Stimulated activated CD8-positive, alpha-beta memory T cell treated with anti-CD3 and anti-CD28 coated beads, Interleukin-4, amount 100 ng/mL, for 24 hours (primary cell): ENCODE measurements at regions not wholly inside any gene's neighbourhood (a gene's known extent, or its start where the extent isn't known, plus 50 kb on each side); places are given as distances from the start of the nearest gene placed in this dataset.

Source experiments
- DNase-seq: peaks from one replicate; pipeline ENCODE4 v3.0.0-alpha.2; 2020; ENCODE audit warnings: low read depth

GRCh38 chr1:244970744-244971551 is 106.6 kb upstream of the HNRNPU start:
- peak; percentile 89 for DNase-seq

- peak; percentile 58 for DNase-seq
These were observed 105.9 kb upstream of the HNRNPU start for GRCh38 chr1:244970236-244970743.

- peak; percentile 17 for DNase-seq
These were observed 105.3 kb upstream of the HNRNPU start for GRCh38 chr1:244969355-244970235.

GRCh38 chr1:244968881-244969280 is 104.5 kb upstream of the HNRNPU start:
- no peak for DNase-seq

GRCh38 chr1:244968471-244968871 is 104.1 kb upstream of the HNRNPU start:
- no peak for DNase-seq

- no peak for DNase-seq
These were observed 102.8 kb upstream of the HNRNPU start for GRCh38 chr1:244967159-244967558.

- DNase-seq = no peak
These were observed 101.1 kb upstream of the HNRNPU start for GRCh38 chr1:244965185-244966030.

- DNase-seq = no peak
These were observed 100.0 kb upstream of the HNRNPU start for GRCh38 chr1:244964112-244964971.

- no peak for DNase-seq
These were observed 99.0 kb upstream of the HNRNPU start for GRCh38 chr1:244963231-244963826.

- no peak for DNase-seq
These were observed 97.8 kb upstream of the HNRNPU start for GRCh38 chr1:244962130-244962529.

- DNase-seq = no peak
These were observed 96.6 kb upstream of the HNRNPU start for GRCh38 chr1:244960904-244961303.

GRCh38 chr1:244958593-244958992 is 94.2 kb upstream of the HNRNPU start:
- DNase-seq = no peak

GRCh38 chr1:244957525-244957924 is 93.2 kb upstream of the HNRNPU start:
- DNase-seq = no peak

- no peak for DNase-seq
These were observed 92.8 kb upstream of the HNRNPU start for GRCh38 chr1:244957122-244957521.

GRCh38 chr1:244955661-244956060 is 91.3 kb upstream of the HNRNPU start:
- no peak for DNase-seq

- DNase-seq = no peak
These were observed 90.0 kb upstream of the HNRNPU start for GRCh38 chr1:244954359-244954758.

- no peak for DNase-seq
These were observed 89.6 kb upstream of the HNRNPU start for GRCh38 chr1:244953901-244954300.

- no peak for DNase-seq
These were observed 88.6 kb upstream of the HNRNPU start for GRCh38 chr1:244952940-244953339.

GRCh38 chr1:244952280-244952933 is 88.1 kb upstream of the HNRNPU start:
- no peak for DNase-seq

- no peak for DNase-seq
These were observed 84.1 kb upstream of the HNRNPU start for GRCh38 chr1:244948416-244948815.
